ENCODE measurements at regions not wholly inside any gene's neighbourhood (a gene's known extent, or its start where the extent isn't known, plus 50 kb on each side); places are given as distances from the start of the nearest gene placed in this dataset.
"Not testable (repeated sequence)": the region's sequence is repeated elsewhere in the genome, so short reads cannot be mapped to it uniquely, and the experiment has no call there.

GRCh38 chr18:66271962-66272361, 331.9 kb downstream of the CDH19 start:
- H3K36me3 ChIP-seq (ENCODE audit: control insufficient read depth, insufficient read depth, low read length), result no peaks in the 10 kb centered on the region
- no peak for DNase-seq
- H3K27me3 Mint-ChIP-seq, result no peaks in the 10 kb centered on the region
- no peaks in the 10 kb centered on the region for H3K4me1 Mint-ChIP-seq
- H3K4me3 ChIP-seq (ENCODE audit: low read depth, low read length), result no peak overlapping the region
- H3K9me3 ChIP-seq (ENCODE audit: control insufficient read depth in 2 of 2, low read length in 2 of 2), result peaks cover 4 to 27% of the 10 kb centered on the region in 2 experiments
- H3K4me1 ChIP-seq (ENCODE audit: control insufficient read depth, insufficient read depth, low read length, poor library complexity, severe bottlenecking), result no peaks in the 10 kb centered on the region
- no peak overlapping the region for H3K27ac ChIP-seq (ENCODE audit: insufficient read depth, low read length, poor library complexity, severe bottlenecking)
- no peak overlapping the region for H3K27ac Mint-ChIP-seq
- peaks cover 3 to 38% (median 14%) of the 10 kb centered on the region in 7 donors for H3K9me3 Mint-ChIP-seq
- no peaks in the 10 kb centered on the region for H3K36me3 Mint-ChIP-seq
- H3K4me3 Mint-ChIP-seq, result no peak overlapping the region
- ATAC-seq (ENCODE audit: low read depth in 2 of 2), result no peak
- no peaks in the 10 kb centered on the region for H3K27me3 ChIP-seq (ENCODE audit: control insufficient read depth, insufficient read depth, low read length)

- H3K9me3 Mint-ChIP-seq, result peaks cover 0 to 22% (median 7%) of the 10 kb centered on the region in 7 donors
- no peaks in the 10 kb centered on the region for H3K4me1 Mint-ChIP-seq
- Histone ChIP-seq H3K4me1 (ENCODE audit: control insufficient read depth, insufficient read depth, low read length, poor library complexity, severe bottlenecking) (no peaks in the 10 kb centered on the region), H3K36me3 (ENCODE audit: control insufficient read depth, insufficient read depth, low read length) (no peaks in the 10 kb centered on the region), H3K9me3 (ENCODE audit: control insufficient read depth in 2 of 2, low read length in 2 of 2) (peaks cover 4 to 9% of the 10 kb centered on the region in 2 experiments), H3K4me3 (ENCODE audit: low read depth, low read length) (no peak overlapping the region), H3K27me3 (ENCODE audit: control insufficient read depth, insufficient read depth, low read length) (no peaks in the 10 kb centered on the region), H3K27ac (ENCODE audit: insufficient read depth, low read length, poor library complexity, severe bottlenecking) (no peak overlapping the region)
- no peak overlapping the region for H3K27ac Mint-ChIP-seq
- H3K36me3 Mint-ChIP-seq, result no peaks in the 10 kb centered on the region
- no peaks in the 10 kb centered on the region for H3K27me3 Mint-ChIP-seq
- DNase-seq, result no peak
- no peak for ATAC-seq (ENCODE audit: low read depth in 2 of 2)
- no peak overlapping the region for H3K4me3 Mint-ChIP-seq
These were observed 339.8 kb downstream of the CDH19 start for GRCh38 chr18:66264130-66264529.

- Mint-ChIP-seq H3K27me3 (no peaks in the 10 kb centered on the region), H3K4me3 (no peak overlapping the region), H3K36me3 (no peaks in the 10 kb centered on the region), H3K9me3 (peaks cover 3 to 16% (median 5%) of the 10 kb centered on the region in 7 donors), H3K27ac (no peak overlapping the region), H3K4me1 (no peaks in the 10 kb centered on the region)
- no peak for ATAC-seq (ENCODE audit: low read depth in 2 of 2)
- Histone ChIP-seq H3K36me3 (ENCODE audit: control insufficient read depth, insufficient read depth, low read length) (no peaks in the 10 kb centered on the region), H3K9me3 (ENCODE audit: control insufficient read depth in 2 of 2, low read length in 2 of 2) (peaks cover 4 to 7% of the 10 kb centered on the region in 2 experiments), H3K4me1 (ENCODE audit: control insufficient read depth, insufficient read depth, low read length, poor library complexity, severe bottlenecking) (no peaks in the 10 kb centered on the region), H3K27me3 (ENCODE audit: control insufficient read depth, insufficient read depth, low read length) (no peaks in the 10 kb centered on the region), H3K4me3 (ENCODE audit: low read depth, low read length) (no peak overlapping the region), H3K27ac (ENCODE audit: insufficient read depth, low read length, poor library complexity, severe bottlenecking) (no peak overlapping the region)
- no peak for DNase-seq
These were observed 349.8 kb downstream of the CDH19 start for GRCh38 chr18:66254121-66254520.

GRCh38 chr18:66252703-66253102, 351.2 kb downstream of the CDH19 start:
- Histone ChIP-seq H3K9me3 (ENCODE audit: control insufficient read depth in 2 of 2, low read length in 2 of 2) (peaks cover 4 to 7% of the 10 kb centered on the region in 2 experiments), H3K4me1 (ENCODE audit: control insufficient read depth, insufficient read depth, low read length, poor library complexity, severe bottlenecking) (no peaks in the 10 kb centered on the region), H3K4me3 (ENCODE audit: low read depth, low read length) (no peak overlapping the region), H3K27me3 (ENCODE audit: control insufficient read depth, insufficient read depth, low read length) (no peaks in the 10 kb centered on the region), H3K36me3 (ENCODE audit: control insufficient read depth, insufficient read depth, low read length) (no peaks in the 10 kb centered on the region), H3K27ac (ENCODE audit: insufficient read depth, low read length, poor library complexity, severe bottlenecking) (no peak overlapping the region)
- H3K4me3 Mint-ChIP-seq, result no peak overlapping the region
- H3K9me3 Mint-ChIP-seq, result peaks cover 0 to 16% (median 5%) of the 10 kb centered on the region in 7 donors
- no peaks in the 10 kb centered on the region for H3K27me3 Mint-ChIP-seq
- H3K4me1 Mint-ChIP-seq, result no peaks in the 10 kb centered on the region
- ATAC-seq (ENCODE audit: low read depth in 2 of 2), result no peak
- DNase-seq, result no peak
- H3K27ac Mint-ChIP-seq, result no peak overlapping the region
- H3K36me3 Mint-ChIP-seq, result no peaks in the 10 kb centered on the region

- Histone ChIP-seq H3K36me3 (ENCODE audit: control insufficient read depth, insufficient read depth, low read length) (no peaks in the 10 kb centered on the region), H3K4me3 (ENCODE audit: low read depth, low read length) (no peak overlapping the region), H3K27me3 (ENCODE audit: control insufficient read depth, insufficient read depth, low read length) (no peaks in the 10 kb centered on the region), H3K4me1 (ENCODE audit: control insufficient read depth, insufficient read depth, low read length, poor library complexity, severe bottlenecking) (no peaks in the 10 kb centered on the region), H3K27ac (ENCODE audit: insufficient read depth, low read length, poor library complexity, severe bottlenecking) (no peak overlapping the region), H3K9me3 (ENCODE audit: control insufficient read depth in 2 of 2, low read length in 2 of 2) (peaks cover 9 to 13% of the 10 kb centered on the region in 2 experiments)
- no peak for DNase-seq
- Mint-ChIP-seq H3K27me3 (no peaks in the 10 kb centered on the region), H3K9me3 (peaks cover 5 to 26% (median 11%) of the 10 kb centered on the region in 7 donors), H3K36me3 (no peaks in the 10 kb centered on the region), H3K4me3 (no peak overlapping the region), H3K4me1 (no peaks in the 10 kb centered on the region), H3K27ac (no peak overlapping the region)
- ATAC-seq (ENCODE audit: low read depth in 2 of 2), result no peak
These were observed 368.7 kb downstream of the CDH19 start for GRCh38 chr18:66235206-66235605.

- H3K36me3 ChIP-seq (ENCODE audit: control insufficient read depth, insufficient read depth, low read length), result no peaks in the 10 kb centered on the region
- Mint-ChIP-seq H3K27me3 (no peaks in the 10 kb centered on the region), H3K9me3 (peaks cover 0 to 20% (median 3%) of the 10 kb centered on the region in 7 donors), H3K4me3 (no peak overlapping the region), H3K4me1 (no peaks in the 10 kb centered on the region), H3K36me3 (no peaks in the 10 kb centered on the region), H3K27ac (no peak overlapping the region)
- ATAC-seq (ENCODE audit: low read depth in 2 of 2) (no peak), DNase-seq (no peak)
- no peak overlapping the region for H3K27ac ChIP-seq (ENCODE audit: insufficient read depth, low read length, poor library complexity, severe bottlenecking)
- no peaks in the 10 kb centered on the region for H3K27me3 ChIP-seq (ENCODE audit: control insufficient read depth, insufficient read depth, low read length)
- H3K9me3 ChIP-seq (ENCODE audit: control insufficient read depth in 2 of 2, low read length in 2 of 2), result peaks cover 2% of the 10 kb centered on the region in 2 experiments
- H3K4me3 ChIP-seq (ENCODE audit: low read depth, low read length), result no peak overlapping the region
- H3K4me1 ChIP-seq (ENCODE audit: control insufficient read depth, insufficient read depth, low read length, poor library complexity, severe bottlenecking), result no peaks in the 10 kb centered on the region
These were observed 377.1 kb downstream of the CDH19 start for GRCh38 chr18:66226782-66227181.

- H3K4me1 ChIP-seq (ENCODE audit: control insufficient read depth, insufficient read depth, low read length, poor library complexity, severe bottlenecking); H3K36me3 Mint-ChIP-seq; H3K4me3 ChIP-seq (ENCODE audit: low read depth, low read length); H3K27me3 ChIP-seq (ENCODE audit: control insufficient read depth, insufficient read depth, low read length); H3K27ac ChIP-seq (ENCODE audit: insufficient read depth, low read length, poor library complexity, severe bottlenecking); H3K9me3 ChIP-seq (ENCODE audit: control insufficient read depth in 2 of 2, low read length in 2 of 2); H3K4me3 Mint-ChIP-seq; ATAC-seq (ENCODE audit: low read depth in 2 of 2); H3K36me3 ChIP-seq (ENCODE audit: control insufficient read depth, insufficient read depth, low read length); H3K27me3 Mint-ChIP-seq; H3K27ac Mint-ChIP-seq; DNase-seq; H3K4me1 Mint-ChIP-seq: not testable (repeated sequence)
- H3K9me3 Mint-ChIP-seq, result peaks cover 2 to 27% (median 4%) of the 10 kb centered on the region in 7 donors
These were observed 380.6 kb downstream of the CDH19 start for GRCh38 chr18:66223317-66223716.

GRCh38 chr18:66222174-66222573, 381.7 kb downstream of the CDH19 start:
- ATAC-seq (ENCODE audit: low read depth in 2 of 2) (no peak), DNase-seq (no peak)
- Mint-ChIP-seq H3K36me3 (no peaks in the 10 kb centered on the region), H3K27me3 (no peaks in the 10 kb centered on the region), H3K9me3 (peaks cover 2 to 20% (median 6%) of the 10 kb centered on the region in 7 donors), H3K27ac (no peak overlapping the region), H3K4me1 (no peaks in the 10 kb centered on the region), H3K4me3 (no peak overlapping the region)
- Histone ChIP-seq H3K27me3 (ENCODE audit: control insufficient read depth, insufficient read depth, low read length) (no peaks in the 10 kb centered on the region), H3K27ac (ENCODE audit: insufficient read depth, low read length, poor library complexity, severe bottlenecking) (no peak overlapping the region), H3K36me3 (ENCODE audit: control insufficient read depth, insufficient read depth, low read length) (no peaks in the 10 kb centered on the region), H3K9me3 (ENCODE audit: control insufficient read depth in 2 of 2, low read length in 2 of 2) (peaks cover 0 to 6% of the 10 kb centered on the region in 2 experiments), H3K4me3 (ENCODE audit: low read depth, low read length) (no peak overlapping the region), H3K4me1 (ENCODE audit: control insufficient read depth, insufficient read depth, low read length, poor library complexity, severe bottlenecking) (no peaks in the 10 kb centered on the region)

All from CD4-positive, CD25-positive, alpha-beta regulatory T cell (primary cell).